IMR-90 (cell line): ENCODE measurements at regions not wholly inside any gene's neighbourhood (a gene's known extent, or its start where the extent isn't known, plus 50 kb on each side); places are given as distances from the start of the nearest gene placed in this dataset.

Source experiments
- ATAC-seq: fragments of 200-7000 bp; cut with Tn5 transposase; 2 replicates; pipeline ENCODE4 v1.9.1; 2020; ENCODE audit warnings: low read depth, mild to moderate bottlenecking, moderate library complexity
- BruUV-seq: library from RNA; stranded (reverse); fragments of 400-500 nt; replicated peaks from 2 replicates; lab custom pipeline; 2021; lab: Mats Ljungman, UMichigan
- CTCF ChIA-PET: fragments of 300-600 bp; formaldehyde crosslinking; extraction: SDS; loops from one replicate; lab custom pipeline; 2021; ENCODE audit warnings: antibody characterized with exemption; lab: Yijun Ruan, JAX
- POLR2A ChIA-PET: fragments of 300-600 bp; sonication (Branson Sonifier 250); formaldehyde crosslinking; loops from one replicate; lab custom pipeline; 2022; ENCODE audit warnings: antibody characterized with exemption; ENCODE audit not compliant: unreplicated experiment; lab: Charles Lee
- DNase-seq: peaks from one replicate; pipeline ENCODE4 v3.0.0; 2013
- H2AFZ ChIP-seq: replicated peaks from 2 replicates; pipeline ENCODE3; 2013; ENCODE audit warnings: low read length, mild to moderate bottlenecking; ENCODE audit not compliant: poor library complexity
- H2AK5ac ChIP-seq: 2 replicates; pipeline ENCODE4 v1.6.1; 2013; ENCODE audit warnings: low read depth, low read length, inconsistent platforms
- H2AK9ac ChIP-seq: replicated peaks from 2 replicates; pipeline ENCODE3; 2013; ENCODE audit warnings: mild to moderate bottlenecking, low read depth, low read length, moderate library complexity; ENCODE audit not compliant: poor library complexity
- H2BK120ac ChIP-seq: 2 replicates; pipeline ENCODE4 v1.6.1; 2013; ENCODE audit warnings: low read depth, low read length, inconsistent platforms
- H2BK15ac ChIP-seq: 3 replicates; pipeline ENCODE4 v1.6.1; 2013; ENCODE audit warnings: low read depth, low read length, inconsistent platforms
- H2BK20ac ChIP-seq: 2 replicates; pipeline ENCODE4 v1.6.1; 2013; ENCODE audit warnings: low read depth, mild to moderate bottlenecking, inconsistent platforms, low read length, moderate library complexity
- H2BK5ac ChIP-seq: 2 replicates; pipeline ENCODE4 v1.6.1; 2013; ENCODE audit warnings: mild to moderate bottlenecking, low read depth, low read length, inconsistent platforms; ENCODE audit not compliant: poor library complexity, severe bottlenecking
- H3K14ac ChIP-seq: replicated peaks from 2 replicates; pipeline ENCODE4 v1.6.1; 2013; ENCODE audit warnings: low read depth, low read length, inconsistent platforms
- H3K18ac ChIP-seq: 2 replicates; pipeline ENCODE4 v1.6.1; 2013; ENCODE audit warnings: low read depth, low read length, control low read depth
- H3K23ac ChIP-seq: 2 replicates; pipeline ENCODE4 v1.6.1; 2013; ENCODE audit warnings: low read depth, low read length, inconsistent platforms
- H3K27ac ChIP-seq: 2 replicates; pipeline ENCODE4 v1.5.1; 2013; ENCODE audit warnings: mild to moderate bottlenecking, control low read depth, low read length; ENCODE audit not compliant: insufficient read depth
- H3K27me3 ChIP-seq: 2 replicates; pipeline ENCODE4 v1.6.1; 2013; ENCODE audit warnings: low read length; ENCODE audit not compliant: control insufficient read depth, insufficient read depth
- H3K36me3 ChIP-seq: 2 replicates; pipeline ENCODE4 v1.6.1; 2013; ENCODE audit warnings: low read length, mixed read lengths; ENCODE audit not compliant: control insufficient read depth, insufficient read depth
- H3K4ac ChIP-seq: 2 replicates; pipeline ENCODE4 v1.6.1; 2013; ENCODE audit warnings: low read depth, low read length, inconsistent platforms
- H3K4me1 ChIP-seq: 2 replicates; pipeline ENCODE4 v1.6.1; 2013; ENCODE audit warnings: low read length, mixed read lengths; ENCODE audit not compliant: control insufficient read depth, insufficient read depth
- H3K4me2 ChIP-seq: 2 replicates; pipeline ENCODE4 v1.6.1; 2013; ENCODE audit warnings: low read depth, mild to moderate bottlenecking, control low read depth, low read length, moderate library complexity
- H3K4me3 ChIP-seq: 2 replicates; pipeline ENCODE4 v1.5.1; 2013; ENCODE audit warnings: low read depth, mild to moderate bottlenecking, control low read depth, low read length, moderate library complexity; ENCODE audit not compliant: insufficient read depth
- H3K56ac ChIP-seq: 2 replicates; pipeline ENCODE4 v1.6.1; 2013; ENCODE audit warnings: low read length, inconsistent platforms; ENCODE audit not compliant: insufficient read depth; ENCODE audit errors: extremely low read depth
- H3K79me1 ChIP-seq, 2 experiments: 2 replicates each; pipeline ENCODE4 v1.6.1; 2013; ENCODE audit warnings: low read length in 2 of 2, inconsistent platforms in 1 of 2, low read depth in 1 of 2
- H3K9ac ChIP-seq: 2 replicates; pipeline ENCODE4 v1.6.1; 2013; ENCODE audit warnings: low read depth, low read length, control low read depth
- H3K9me1 ChIP-seq: 2 replicates; pipeline ENCODE4 v1.6.1; 2013; ENCODE audit warnings: low read length, inconsistent platforms; ENCODE audit not compliant: insufficient read depth
- H3K9me3 ChIP-seq: 2 replicates; pipeline ENCODE4 v1.6.1; 2013; ENCODE audit warnings: low read length; ENCODE audit not compliant: control insufficient read depth, insufficient read depth
- H4K20me1 ChIP-seq: 2 replicates; pipeline ENCODE4 v1.6.1; 2013; ENCODE audit warnings: low read length, inconsistent platforms; ENCODE audit not compliant: insufficient read depth
- H4K5ac ChIP-seq: 2 replicates; pipeline ENCODE4 v1.6.1; 2013; ENCODE audit warnings: mild to moderate bottlenecking, low read depth, low read length, control low read depth
- H4K8ac ChIP-seq, 2 experiments: 2 replicates each; pipeline ENCODE4 v1.6.1; 2013; ENCODE audit warnings: low read depth in 2 of 2, low read length in 2 of 2, control low read depth in 1 of 2, inconsistent platforms in 1 of 2
- H4K91ac ChIP-seq: 2 replicates; pipeline ENCODE4 v1.6.1; 2013; ENCODE audit warnings: low read depth, low read length, inconsistent platforms; ENCODE audit not compliant: insufficient read depth
- BHLHE40 ChIP-seq: fragments of 150-350 bp; IDR thresholded peaks from 2 replicates; pipeline ENCODE4 v1.6.1; 2016; ENCODE audit warnings: mild to moderate bottlenecking, low read depth, low read length
- FOS ChIP-seq: fragments of 150-350 bp; IDR thresholded peaks from 2 replicates; pipeline ENCODE4 v1.6.1; 2016; ENCODE audit warnings: low read depth, low read length
- MXI1 ChIP-seq: IDR thresholded peaks from 2 replicates; pipeline ENCODE4 v1.6.1; 2012; ENCODE audit warnings: low read depth, mild to moderate bottlenecking, low read length, moderate library complexity, borderline replicate concordance
- POLR2A ChIP-seq: IDR thresholded peaks from 2 replicates; pipeline ENCODE4 v1.6.1; 2012; ENCODE audit warnings: mild to moderate bottlenecking, low read depth, low read length
- RFX5 ChIP-seq: IDR thresholded peaks from 2 replicates; pipeline ENCODE4 v1.8.0; 2012; ENCODE audit warnings: low read depth, mild to moderate bottlenecking, low read length, moderate library complexity
- WGBS, 2 experiments: methylation state at CpG; one replicate each; pipeline versions ENCODE4 v1.1.5 to v1.1.7; 2013; ENCODE audit warnings: missing lambda C conversion rate in 2 of 2; ENCODE audit not compliant: insufficient read length in 1 of 2; ENCODE audit errors: extremely low coverage in 2 of 2; 5-methylcytosine and 5-hydroxymethylcytosine counted together
- dilution Hi-C: fragments of 300-500 bp; cut with HindIII; formaldehyde crosslinking; loops from one replicate; pipeline ENCODE4 v1.14.3; 2018; ENCODE audit warnings: low sequenced_read_pairs; ENCODE audit not compliant: unreplicated experiment
- in situ Hi-C: fragments of 300-500 bp; cut with MboI; formaldehyde crosslinking; loops from 3 replicates; pipeline ENCODE4 v1.14.3; 2019; ENCODE audit warnings: low sequenced_read_pairs, inconsistent platforms, mixed read lengths
- intact Hi-C: fragments of 100-400 bp; cut with micrococcal nuclease; formaldehyde crosslinking; loops from 2 replicates; pipeline ENCODE4 v1.10.0; 2022

GRCh38 chr1:87980494-87980893 lies 651.8 kb downstream of the LMO4 start:
- H3K36me3 ChIP-seq = no peaks in the 10 kb centered on the region
- no peaks in the 10 kb centered on the region for H3K79me1 ChIP-seq
- no peak overlapping the region for H2AK9ac ChIP-seq
- H2BK20ac ChIP-seq = no peak overlapping the region
- H3K9me3 ChIP-seq = no peaks in the 10 kb centered on the region
- in situ Hi-C loops = no loop called here
- TF ChIP-seq MXI1 (no peak), BHLHE40 (no peak), FOS (no peak), RFX5 (no peak), POLR2A (no peak)
- H3K18ac ChIP-seq = no peak overlapping the region
- no peak overlapping the region for H4K5ac ChIP-seq
- H3K4ac ChIP-seq = no peak overlapping the region
- no peak overlapping the region for H2BK15ac ChIP-seq
- H2AK5ac ChIP-seq = no peak overlapping the region
- H3K27me3 ChIP-seq = no peaks in the 10 kb centered on the region
- H3K14ac ChIP-seq = no peak overlapping the region
- no peak overlapping the region for H3K4me3 ChIP-seq
- WGBS, 2 experiments = no CpG with 5 or more reads among the region's 3 CpGs
- DNase-seq (no peak), ATAC-seq (no peak)
- intact Hi-C loops = no loop called here
- H3K56ac ChIP-seq = no peak overlapping the region
- ChIA-PET POLR2A (no interaction called here), CTCF (no interaction called here)
- H3K27ac ChIP-seq = no peak overlapping the region
- no peak overlapping the region for H2BK120ac ChIP-seq
- no peaks in the 10 kb centered on the region for H4K20me1 ChIP-seq
- H3K23ac ChIP-seq = no peak overlapping the region
- H3K9me1 ChIP-seq = no peaks in the 10 kb centered on the region
- H3K4me2 ChIP-seq = no peak overlapping the region
- BruUV-seq = no TSS peak
- H2BK5ac ChIP-seq = no peak overlapping the region
- H2AFZ ChIP-seq = no peak overlapping the region
- H4K91ac ChIP-seq = no peak overlapping the region
- dilution Hi-C loops = no loop called here
- H3K4me1 ChIP-seq = no peaks in the 10 kb centered on the region
- H4K8ac ChIP-seq = no peak overlapping the region
- no peak overlapping the region for H3K9ac ChIP-seq
